Sigmoid colon (tissue), 4 donors: ENCODE measurements at regions not wholly inside any gene's neighbourhood (a gene's known extent, or its start where the extent isn't known, plus 50 kb on each side); places are given as distances from the start of the nearest gene placed in this dataset.

ENCODE experiments used
- CTCF ChIP-seq, 4 experiments: fragments of 450-650 bp in 3 of 4; fragments of 200-600 bp in 1 of 4; IDR thresholded peaks; one replicate each; pipeline ENCODE4 v1.5.1; 2016 to 2019; ENCODE audit warnings: antibody characterized with exemption in 4 of 4, mild to moderate bottlenecking in 3 of 4, moderate library complexity in 2 of 4
- EP300 ChIP-seq, 4 donors: sonication (generic); formaldehyde crosslinking; IDR thresholded peaks; one replicate each; pipeline ENCODE4 v1.6.1; 2017; ENCODE audit warnings: antibody characterized with exemption in 4 of 4
- POLR2A ChIP-seq, 2 donors: fragments of 450-650 bp; IDR thresholded peaks; one replicate each; pipeline ENCODE4 v1.6.1; 2016; ENCODE audit warnings: antibody characterized with exemption in 2 of 2, mild to moderate bottlenecking in 2 of 2, moderate library complexity in 2 of 2
- POLR2AphosphoS5 ChIP-seq, 4 donors: sonication (generic); formaldehyde crosslinking; IDR thresholded peaks; one replicate each; pipeline ENCODE4 v1.6.1; 2017; ENCODE audit warnings: antibody characterized with exemption in 4 of 4

- no peak for TF ChIP-seq EP300 (IDR thresholded peaks at IDR 0.05)
- no peak for TF ChIP-seq CTCF (IDR thresholded peaks at IDR 0.05)
- TF ChIP-seq POLR2AphosphoS5 (IDR thresholded peaks at IDR 0.05), result no peak
- no peak for TF ChIP-seq POLR2A (IDR thresholded peaks at IDR 0.05)
Measured at GRCh38 chr22:40108396-40108795, 69.3 kb upstream of the TNRC6B start.
